ENCODE measurements at regions not wholly inside any gene's neighbourhood (a gene's known extent, or its start where the extent isn't known, plus 50 kb on each side); places are given as distances from the start of the nearest gene placed in this dataset.

- ATAC-seq (no peak), DNase-seq (ENCODE audit: low read depth, low spot score) (no peak), FAIRE-seq (no peak)
- 0% methylated on average over 1 of the region's 1 CpG for WGBS (ENCODE audit: insufficient coverage, insufficient replicate concordance, low lambda C conversion rate, missing lambda C conversion rate)
- no peak overlapping the region for H3K4me3 ChIP-seq
- BruUV-seq (replicated peaks), result no TSS peak
- no peaks in the 10 kb centered on the region for H4K20me1 ChIP-seq (ENCODE audit: control insufficient read depth, insufficient read depth)
- intact Hi-C loops (cut with micrococcal nuclease; ENCODE audit: unreplicated experiment) (no loop called here), in situ Hi-C loops (cut with MboI) (no loop called here)
- RAD21 ChIA-PET (ENCODE audit: unreplicated experiment), result no interaction called here
- no peak for TF ChIP-seq NR2C2 (IDR thresholded peaks at IDR 0.05; ENCODE audit: borderline replicate concordance, control insufficient read depth, insufficient read length, low read depth)
- TF ChIP-seq SMARCA5 (IDR thresholded peaks at IDR 0.05), result no peak
- H3K79me2 ChIP-seq (ENCODE audit: control insufficient read depth, insufficient read depth, low read length), result no peaks in the 10 kb centered on the region
- H3K36me3 ChIP-seq (ENCODE audit: control insufficient read depth in 2 of 2, insufficient read depth in 2 of 2, low read length in 1 of 2), result no peaks in the 10 kb centered on the region
- POLR2A ChIA-PET, result no interaction called here
- SMC1A ChIA-PET (ENCODE audit: uncharacterized antibody, unreplicated experiment), result no interaction called here
- H3K9ac ChIP-seq (ENCODE audit: control insufficient read depth, insufficient read depth, low read length), result no peak overlapping the region
- CTCF ChIA-PET, result no interaction called here
- no peak overlapping the region for H2AFZ ChIP-seq (ENCODE audit: control insufficient read depth, low read depth, low read length)
- H3K4me1 ChIP-seq (ENCODE audit: control insufficient read depth, insufficient read depth, low read length), result no peaks in the 10 kb centered on the region
- no peak overlapping the region for H3K4me2 ChIP-seq (ENCODE audit: control insufficient read depth, insufficient read depth)
- H3K9me3 ChIP-seq (replicated peaks; ENCODE audit: control insufficient read depth, insufficient read depth, low read length), result no peaks in the 10 kb centered on the region
- no peaks in the 10 kb centered on the region for H3K27me3 ChIP-seq (replicated peaks in 1 of 2; ENCODE audit: control insufficient read depth in 2 of 2, insufficient read depth in 2 of 2, low read length in 1 of 2)
- H3K27ac ChIP-seq (ENCODE audit: control insufficient read depth, insufficient read depth), result no peak overlapping the region
Observed at GRCh38 chr7:91517201-91517785, 253.1 kb downstream of the FZD1 start.

- no TSS peak for BruUV-seq (replicated peaks)
- no peaks in the 10 kb centered on the region for H3K79me2 ChIP-seq (ENCODE audit: control insufficient read depth, insufficient read depth, low read length)
- ChIA-PET RAD21 (ENCODE audit: unreplicated experiment) (no interaction called here), POLR2A (no interaction called here), CTCF (no interaction called here), SMC1A (ENCODE audit: uncharacterized antibody, unreplicated experiment) (no interaction called here)
- no peaks in the 10 kb centered on the region for H3K36me3 ChIP-seq (ENCODE audit: control insufficient read depth in 2 of 2, insufficient read depth in 2 of 2, low read length in 1 of 2)
- in situ Hi-C loops (cut with MboI) (no loop called here), intact Hi-C loops (cut with micrococcal nuclease; ENCODE audit: unreplicated experiment) (no loop called here)
- no peak overlapping the region for H3K9ac ChIP-seq (ENCODE audit: control insufficient read depth, insufficient read depth, low read length)
- no peaks in the 10 kb centered on the region for H3K27me3 ChIP-seq (replicated peaks in 1 of 2; ENCODE audit: control insufficient read depth in 2 of 2, insufficient read depth in 2 of 2, low read length in 1 of 2)
- H3K4me3 ChIP-seq, result no peak overlapping the region
- H3K4me1 ChIP-seq (ENCODE audit: control insufficient read depth, insufficient read depth, low read length), result no peaks in the 10 kb centered on the region
- no peaks in the 10 kb centered on the region for H3K9me3 ChIP-seq (replicated peaks; ENCODE audit: control insufficient read depth, insufficient read depth, low read length)
- no peak overlapping the region for H3K4me2 ChIP-seq (ENCODE audit: control insufficient read depth, insufficient read depth)
- no peak for TF ChIP-seq ZNF207 (IDR thresholded peaks at IDR 0.05; ENCODE audit: borderline replicate concordance)
- no peak for TF ChIP-seq EED (IDR thresholded peaks at IDR 0.05; ENCODE audit: low read depth)
- TF ChIP-seq BACH1 (IDR thresholded peaks at IDR 0.05; ENCODE audit: borderline replicate concordance), result no peak
- TF ChIP-seq MLLT1 (IDR thresholded peaks at IDR 0.05), result no peak
- TF ChIP-seq ZNF24 (IDR thresholded peaks at IDR 0.05), result no peak
- TF ChIP-seq E4F1 (IDR thresholded peaks at IDR 0.05; ENCODE audit: borderline replicate concordance, partially characterized antibody), result no peak
- TF ChIP-seq MTA2 (IDR thresholded peaks at IDR 0.05; ENCODE audit: low read depth), result no peak
- no peak for TF ChIP-seq PAX5 (IDR thresholded peaks at IDR 0.05; ENCODE audit: borderline replicate concordance, low read depth, low read length)
- no peak for TF ChIP-seq TCF7 (IDR thresholded peaks at IDR 0.05; ENCODE audit: borderline replicate concordance)
- TF ChIP-seq CREB1 (IDR thresholded peaks at IDR 0.05; ENCODE audit: low read depth), result no peak
- TF ChIP-seq SIN3A (IDR thresholded peaks at IDR 0.05; ENCODE audit: low read depth, low read length), result no peak
- no peak for TF ChIP-seq BCL3 (IDR thresholded peaks at IDR 0.05; ENCODE audit: borderline replicate concordance, insufficient read depth, low read depth, low read length, poor library complexity, severe bottlenecking)
- no peak for TF ChIP-seq POLR2A (IDR thresholded peaks at IDR 0.05; ENCODE audit: low read depth, low read length)
- 0% methylated on average over 1 of the region's 1 CpG for WGBS (ENCODE audit: insufficient coverage, insufficient replicate concordance, low lambda C conversion rate, missing lambda C conversion rate)
- H4K20me1 ChIP-seq (ENCODE audit: control insufficient read depth, insufficient read depth), result no peaks in the 10 kb centered on the region
- no peak for ATAC-seq
- H3K27ac ChIP-seq (ENCODE audit: control insufficient read depth, insufficient read depth), result no peak overlapping the region
- FAIRE-seq, result no peak
- no peak for DNase-seq (ENCODE audit: low read depth, low spot score)
- no peak overlapping the region for H2AFZ ChIP-seq (ENCODE audit: control insufficient read depth, low read depth, low read length)
Observed at GRCh38 chr7:91518058-91518457, 253.8 kb downstream of the FZD1 start.
